ENCODE measurements at regions not wholly inside any gene's neighbourhood (a gene's known extent, or its start where the extent isn't known, plus 50 kb on each side); places are given as distances from the start of the nearest gene placed in this dataset.

GRCh38 chr2:144648837-144649465 lies 129.0 kb upstream of the ZEB2 start (continued):
- TF ChIP-seq PPARA (CRISPR knock-in tag; IDR thresholded peaks at IDR 0.05; ENCODE audit: borderline replicate concordance) (no peak), ZNF8 (CRISPR knock-in tag; IDR thresholded peaks at IDR 0.05) (no peak), ZNF565 (CRISPR knock-in tag; conservative IDR thresholded peaks at IDR 0.05; ENCODE audit: low read depth) (no peak)

- no peak for TF ChIP-seq CREB5 (CRISPR knock-in tag; IDR thresholded peaks at IDR 0.05; ENCODE audit: low read depth)
- no peak for TF ChIP-seq TSHZ2 (CRISPR knock-in tag; IDR thresholded peaks at IDR 0.05)
- no peak for ATAC-seq
Measured at GRCh38 chr2:144645083-144645778, 125.3 kb upstream of the ZEB2 start.

GRCh38 chr2:144644549-144644948 lies 124.6 kb upstream of the ZEB2 start:
- TF ChIP-seq ISL1 (CRISPR knock-in tag; IDR thresholded peaks at IDR 0.05) (no peak), PPARA (CRISPR knock-in tag; IDR thresholded peaks at IDR 0.05; ENCODE audit: borderline replicate concordance) (no peak), ESRRG (CRISPR knock-in tag; IDR thresholded peaks at IDR 0.05) (no peak), CSDC2 (CRISPR knock-in tag; IDR thresholded peaks at IDR 0.05) (no peak), ZNF70 (CRISPR knock-in tag; IDR thresholded peaks at IDR 0.05) (no peak), ARNTL (CRISPR knock-in tag; IDR thresholded peaks at IDR 0.05; ENCODE audit: borderline replicate concordance, low read depth) (no peak), TOX (CRISPR knock-in tag; IDR thresholded peaks at IDR 0.05; ENCODE audit: borderline replicate concordance) (no peak), TCF4 (CRISPR knock-in tag; IDR thresholded peaks at IDR 0.05; ENCODE audit: borderline replicate concordance) (no peak), POU6F1 (CRISPR knock-in tag; IDR thresholded peaks at IDR 0.05; ENCODE audit: borderline replicate concordance, low read depth) (no peak), OSR1 (CRISPR knock-in tag; IDR thresholded peaks at IDR 0.05) (no peak), ZNF565 (CRISPR knock-in tag; conservative IDR thresholded peaks at IDR 0.05; ENCODE audit: low read depth) (no peak), PATZ1 (CRISPR knock-in tag; IDR thresholded peaks at IDR 0.05; ENCODE audit: borderline replicate concordance) (no peak), ZNF8 (CRISPR knock-in tag; IDR thresholded peaks at IDR 0.05) (no peak), ZFP30 (CRISPR knock-in tag; IDR thresholded peaks at IDR 0.05) (no peak), SNAI2 (CRISPR knock-in tag; IDR thresholded peaks at IDR 0.05) (no peak)
- ATAC-seq, result no peak

GRCh38 chr2:144643537-144644336 lies 123.8 kb upstream of the ZEB2 start:
- TF ChIP-seq ZFP3 (CRISPR knock-in tag; IDR thresholded peaks at IDR 0.05), result no peak
- ATAC-seq, result no peak
